NCI-H524 treated with DMSO at 0.1 percent for 48 hours (cell line): ENCODE measurements at regions not wholly inside any gene's neighbourhood (a gene's known extent, or its start where the extent isn't known, plus 50 kb on each side); places are given as distances from the start of the nearest gene placed in this dataset.

ENCODE experiments used
- DNase-seq: peaks from one replicate; lab custom pipeline; 2025; lab: John Stamatoyannopoulos, UW

DNA sequence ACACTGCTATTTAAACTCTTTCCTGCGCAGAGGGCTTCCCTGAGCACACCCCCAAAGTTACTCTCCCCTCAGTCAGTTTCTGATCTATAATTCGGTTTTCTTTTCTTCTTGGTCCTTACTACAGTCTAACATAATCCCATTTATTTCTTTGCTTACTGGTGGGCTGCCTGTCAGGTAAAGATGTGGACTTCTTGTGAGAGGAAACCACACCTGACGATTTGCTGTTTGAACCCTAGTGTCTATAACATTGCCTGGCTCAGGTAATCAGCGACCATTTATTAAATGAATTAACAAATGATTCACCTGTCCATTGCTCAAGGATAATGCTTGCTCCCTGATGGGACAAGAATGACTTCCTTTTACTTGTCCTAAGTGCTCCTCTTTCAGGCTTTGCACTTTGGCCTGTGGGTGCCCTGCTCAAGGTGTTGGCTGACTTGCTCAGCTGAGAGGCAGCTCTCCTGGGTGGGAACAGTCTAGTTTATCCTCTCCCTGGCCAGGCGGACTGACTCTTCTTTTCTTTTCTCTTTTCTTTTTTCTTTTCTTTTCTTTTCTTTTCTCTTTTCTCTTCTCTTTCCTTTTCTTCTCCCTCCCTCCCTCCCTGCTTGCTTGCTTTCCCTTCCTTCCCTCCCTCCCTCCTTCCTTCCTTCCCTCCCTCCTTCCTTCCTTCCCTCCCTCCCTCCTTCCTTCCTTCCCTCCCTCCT, 233.1 kb downstream of the BCAS1 start:
- no peak for DNase-seq

DNA sequence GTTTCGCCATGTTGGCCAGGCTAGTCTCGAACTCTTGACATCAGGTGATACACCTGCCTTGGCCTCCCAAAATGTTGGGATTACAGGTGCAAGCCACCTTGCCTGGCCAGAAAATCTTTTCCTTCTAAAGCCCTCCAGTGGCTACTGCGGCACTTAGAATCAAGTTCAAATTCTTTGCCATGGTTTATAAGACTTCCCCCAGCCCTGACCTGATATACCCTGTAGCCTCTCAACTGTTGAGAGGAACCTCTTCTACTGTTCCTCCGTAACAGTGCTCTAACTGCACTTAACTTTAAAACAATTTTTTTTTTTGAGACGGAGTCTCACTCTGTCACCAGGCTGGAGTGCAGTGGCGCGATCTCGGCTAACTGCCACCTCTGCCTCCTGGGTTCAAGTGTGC, 235.6 kb downstream of the BCAS1 start:
- no peak for DNase-seq

DNA sequence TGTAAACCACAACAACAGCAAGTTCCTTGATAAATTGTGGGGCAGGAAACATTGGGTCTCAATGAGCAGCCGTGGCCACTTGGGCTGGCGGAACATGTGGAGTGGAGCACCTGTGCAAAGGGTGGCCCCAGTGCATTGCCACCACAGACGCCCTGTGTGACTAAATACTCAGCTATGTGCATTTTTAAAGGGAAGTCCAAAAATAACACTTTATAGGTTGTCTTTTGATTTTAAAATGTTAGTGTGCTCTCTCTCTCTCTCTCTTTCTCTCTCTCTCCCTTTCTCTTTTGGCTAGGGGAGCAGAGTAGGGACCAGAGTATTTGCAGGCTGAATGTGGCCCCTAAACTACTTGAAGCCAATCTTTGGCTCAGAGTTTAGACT, 236.3 kb downstream of the BCAS1 start:
- no peak for DNase-seq

DNA sequence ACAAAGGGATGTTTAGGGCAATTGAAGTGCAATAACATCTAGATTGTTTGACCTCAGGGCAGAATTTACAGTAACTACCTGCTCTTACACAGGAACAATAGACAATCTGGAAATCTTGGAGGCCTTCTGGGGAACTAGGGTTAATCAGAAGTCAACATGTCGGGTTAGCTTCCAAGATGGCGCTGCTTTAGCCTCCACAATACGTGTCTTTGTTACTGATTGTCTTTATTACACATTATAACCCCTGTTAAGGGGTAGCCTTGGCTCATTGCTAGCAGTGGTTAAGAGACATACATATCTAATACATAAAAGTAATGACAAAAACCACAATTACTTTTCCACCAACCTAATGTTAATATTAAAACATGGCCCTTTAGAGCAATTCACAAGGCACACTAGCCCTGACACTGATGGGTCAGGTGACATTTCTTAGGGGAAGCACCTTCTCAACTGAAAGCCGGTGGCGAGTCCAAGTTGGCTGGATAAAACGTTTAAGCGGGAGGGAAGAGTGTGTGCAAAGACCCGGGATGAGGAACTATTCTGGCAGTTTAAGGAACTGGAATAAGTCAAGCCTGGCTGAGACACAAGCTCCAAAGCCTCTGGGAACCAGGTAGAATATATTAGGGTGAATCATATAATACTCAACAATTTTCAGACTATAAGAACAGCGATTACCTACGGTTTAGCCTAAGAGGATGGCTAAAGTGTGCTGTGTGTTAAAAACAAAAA, 236.9 kb downstream of the BCAS1 start:
- DNase-seq = no peak

DNA sequence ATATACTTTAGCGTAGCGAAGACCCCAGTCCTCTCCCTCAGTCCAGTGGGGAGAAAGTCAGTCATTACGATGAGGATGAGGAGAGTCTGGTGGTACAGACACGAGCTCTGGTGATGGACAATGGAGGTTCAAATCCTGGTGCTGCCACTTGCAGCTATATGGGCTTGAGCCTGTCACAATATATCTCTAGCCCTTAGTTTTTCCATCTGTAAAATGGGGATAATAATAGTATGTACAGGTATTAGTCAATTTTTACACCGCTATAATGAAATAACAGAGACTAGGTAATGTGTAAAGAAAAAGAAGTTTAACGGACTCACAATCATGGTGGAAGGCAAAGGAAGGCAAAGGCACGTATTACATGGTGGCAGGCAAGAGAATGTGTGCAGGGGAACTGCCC, 237.9 kb downstream of the BCAS1 start:
- no peak for DNase-seq

DNA sequence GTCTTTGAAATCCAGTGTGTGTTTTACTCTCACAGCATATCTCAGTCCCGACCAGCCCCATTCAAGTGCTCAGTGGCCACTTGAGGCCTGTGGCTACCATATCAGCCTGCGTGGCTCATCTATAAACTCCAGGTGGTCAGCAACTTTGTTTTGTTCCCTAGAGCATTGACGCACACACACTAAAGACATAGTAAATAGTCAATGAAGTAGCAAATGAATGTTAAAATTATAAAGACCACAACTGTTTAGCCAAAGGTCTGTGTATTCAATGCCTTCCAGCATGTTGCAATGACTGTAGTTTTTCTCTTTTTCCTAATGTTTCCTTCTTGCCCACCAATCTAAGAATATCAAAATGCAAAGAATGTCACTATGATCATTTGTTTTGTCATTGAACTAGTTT, 238.2 kb upstream of the ZNF217 start:
- no peak for DNase-seq

DNA sequence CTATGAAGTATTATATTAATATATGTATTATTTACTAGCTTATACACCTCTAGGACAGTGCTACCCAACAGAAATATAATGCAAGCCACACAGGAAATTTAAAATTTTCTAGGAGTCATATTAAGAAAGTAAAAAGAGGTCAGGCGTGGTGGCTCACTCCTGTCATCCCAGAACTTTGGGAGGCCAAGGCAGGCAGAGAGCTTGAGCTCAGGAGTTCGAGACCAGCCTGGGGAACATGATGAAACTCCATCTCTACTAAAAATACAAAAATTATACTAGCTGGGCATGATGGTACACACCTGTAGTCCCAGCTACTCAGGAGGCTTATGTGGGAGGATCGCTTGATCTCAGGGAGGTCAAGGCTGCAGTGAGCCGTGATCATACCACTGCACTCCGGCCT, 237.6 kb upstream of the ZNF217 start:
- no peak for DNase-seq

DNA sequence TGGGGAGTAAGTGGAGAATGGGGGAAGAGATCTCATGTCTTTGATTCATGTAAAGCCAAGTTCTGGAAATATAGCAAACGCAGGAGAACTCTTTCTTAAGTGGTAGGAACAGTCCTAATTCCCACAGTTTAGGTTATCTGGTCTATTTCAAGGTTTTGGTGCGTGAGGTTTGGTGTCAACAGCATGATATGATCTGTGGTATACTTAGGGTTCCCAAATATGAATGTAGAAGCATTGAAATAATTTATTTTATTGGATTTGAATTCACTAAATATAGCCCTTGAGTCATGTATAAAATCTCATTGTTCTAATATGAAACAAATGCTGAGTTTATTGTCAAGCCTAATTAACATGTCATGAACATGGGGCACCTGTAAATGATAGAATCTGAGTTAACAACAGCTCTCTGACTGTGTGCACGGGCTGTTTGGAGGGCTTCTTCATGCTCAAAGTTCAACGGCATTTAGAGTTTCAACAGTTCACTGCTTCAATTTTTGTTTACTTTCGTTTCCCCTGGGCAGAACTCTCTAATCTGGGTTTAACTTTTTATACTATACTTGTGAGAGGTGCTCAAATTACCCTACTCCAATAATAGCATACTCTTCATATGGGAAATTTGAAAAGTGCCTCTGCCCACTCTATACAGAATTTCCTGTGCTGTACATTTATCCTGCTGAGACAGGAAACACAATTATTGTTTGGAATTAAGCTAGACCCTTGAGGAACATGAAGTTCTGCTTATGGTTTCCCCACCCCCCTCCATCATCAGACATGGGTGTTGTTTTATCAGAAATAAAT, 236.3 kb upstream of the ZNF217 start:
- no peak for DNase-seq

DNA sequence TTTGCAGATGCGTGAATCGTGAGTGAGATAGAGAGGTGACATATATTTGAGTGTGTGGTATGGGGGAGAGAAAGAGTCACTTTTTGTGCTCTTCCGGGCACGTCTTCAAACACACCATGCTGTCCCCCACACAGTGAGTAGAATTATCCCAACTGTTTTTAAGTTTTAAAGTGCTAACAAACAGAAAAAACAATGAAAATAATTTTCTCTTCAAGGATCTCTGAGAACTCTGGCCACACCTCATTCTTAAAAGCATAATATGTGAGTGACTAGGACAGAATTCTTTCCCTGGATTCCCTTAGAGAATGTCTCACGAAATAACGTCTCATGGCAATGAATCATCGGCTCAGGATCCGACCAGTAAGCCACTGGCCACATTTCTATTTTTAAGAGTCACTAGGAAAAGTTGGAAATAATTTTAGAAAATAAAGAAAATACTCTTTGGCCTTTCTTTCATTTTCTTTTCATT, 235.7 kb upstream of the ZNF217 start:
- DNase-seq = no peak

DNA sequence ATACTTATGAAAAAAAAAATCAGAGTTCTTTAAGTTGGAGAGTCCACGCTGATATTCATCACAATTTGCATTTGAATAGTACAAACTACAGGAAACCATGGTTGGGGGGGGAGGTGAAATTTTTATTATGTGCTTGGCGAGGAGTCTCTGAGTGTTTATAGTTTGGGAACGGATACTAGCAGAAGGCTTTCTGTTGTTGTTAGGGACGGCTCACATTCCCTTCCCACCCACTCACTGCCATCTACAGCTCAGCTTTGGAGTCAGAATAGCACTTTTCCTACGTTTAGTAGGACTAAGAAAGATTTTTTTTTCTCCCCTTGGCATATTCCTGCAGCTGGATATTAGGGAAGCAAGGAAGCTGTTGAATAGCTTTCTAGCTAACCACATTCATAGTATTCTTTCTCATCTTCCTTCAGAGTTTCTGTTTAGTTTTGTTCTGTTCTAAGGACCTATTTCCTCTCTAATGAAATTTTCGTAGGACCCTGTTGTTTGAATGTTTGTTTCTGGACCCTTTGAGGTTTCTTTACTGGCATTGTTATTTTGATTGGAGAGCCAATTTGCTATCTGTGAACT, 235.1 kb upstream of the ZNF217 start:
- DNase-seq = no peak

DNA sequence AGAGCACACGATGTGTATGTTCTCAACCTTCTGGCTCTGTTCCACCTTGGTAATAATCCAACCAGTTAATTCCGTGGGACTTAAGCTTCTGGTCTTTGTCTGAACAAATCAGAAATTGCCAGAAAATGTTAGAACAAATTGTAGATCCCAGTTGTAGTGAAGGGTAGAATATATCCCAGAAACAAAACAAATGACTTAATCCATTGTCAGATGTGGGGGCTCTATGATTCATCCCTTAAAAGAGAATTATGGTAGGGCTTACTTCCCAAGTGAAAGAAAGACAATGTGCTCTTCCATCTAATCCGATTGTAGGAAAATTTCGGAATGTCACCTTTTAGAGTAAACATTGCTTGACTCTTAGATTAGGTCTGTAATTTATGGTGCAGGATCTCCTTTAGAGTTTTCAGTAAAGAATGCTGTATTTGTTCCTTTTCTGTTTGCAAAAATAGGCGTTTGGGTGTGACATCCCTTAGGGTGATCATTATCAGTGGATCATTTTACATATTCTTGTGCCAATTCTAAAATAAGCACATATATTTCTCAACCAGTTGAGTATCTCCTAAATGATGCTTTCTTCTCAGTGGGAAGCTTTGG, 234.5 kb upstream of the ZNF217 start:
- DNase-seq = no peak

DNA sequence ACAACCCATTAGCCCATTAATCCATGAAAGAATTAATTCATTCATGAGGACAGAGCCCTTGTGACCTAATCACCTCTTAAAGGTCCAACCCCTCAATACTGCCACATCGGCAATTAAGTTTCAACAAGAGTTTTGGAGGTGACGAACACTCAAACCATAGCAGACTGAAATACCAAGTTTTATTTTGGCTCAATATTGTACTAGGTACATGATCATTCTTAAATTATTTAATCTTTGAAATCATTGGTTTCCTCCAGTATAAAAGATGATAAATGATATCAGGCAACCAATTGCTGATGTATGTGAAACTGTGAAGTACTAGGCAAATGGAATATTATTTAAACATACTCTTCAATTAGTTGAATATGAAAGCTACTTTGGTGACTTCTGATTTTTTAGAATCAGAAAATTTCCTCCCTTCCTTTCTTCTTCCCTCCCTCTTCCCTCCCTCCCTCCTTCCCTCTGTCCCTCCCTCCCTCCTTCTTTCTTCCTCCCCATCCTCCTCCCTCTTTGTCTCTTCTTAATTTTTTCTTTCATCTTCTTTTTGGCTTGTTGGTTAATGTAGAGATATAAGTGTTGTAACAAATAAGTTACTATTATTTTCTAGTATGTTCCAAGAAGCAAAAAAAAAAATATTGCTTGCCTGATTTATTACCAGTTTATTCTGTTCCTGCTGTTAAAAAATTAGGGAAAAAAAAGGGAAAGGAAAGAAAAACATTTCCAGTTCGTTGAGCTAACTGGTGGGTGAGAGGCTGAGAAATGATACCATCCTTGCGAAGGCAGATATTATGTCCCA, 233.9 kb upstream of the ZNF217 start:
- DNase-seq = no peak

DNA sequence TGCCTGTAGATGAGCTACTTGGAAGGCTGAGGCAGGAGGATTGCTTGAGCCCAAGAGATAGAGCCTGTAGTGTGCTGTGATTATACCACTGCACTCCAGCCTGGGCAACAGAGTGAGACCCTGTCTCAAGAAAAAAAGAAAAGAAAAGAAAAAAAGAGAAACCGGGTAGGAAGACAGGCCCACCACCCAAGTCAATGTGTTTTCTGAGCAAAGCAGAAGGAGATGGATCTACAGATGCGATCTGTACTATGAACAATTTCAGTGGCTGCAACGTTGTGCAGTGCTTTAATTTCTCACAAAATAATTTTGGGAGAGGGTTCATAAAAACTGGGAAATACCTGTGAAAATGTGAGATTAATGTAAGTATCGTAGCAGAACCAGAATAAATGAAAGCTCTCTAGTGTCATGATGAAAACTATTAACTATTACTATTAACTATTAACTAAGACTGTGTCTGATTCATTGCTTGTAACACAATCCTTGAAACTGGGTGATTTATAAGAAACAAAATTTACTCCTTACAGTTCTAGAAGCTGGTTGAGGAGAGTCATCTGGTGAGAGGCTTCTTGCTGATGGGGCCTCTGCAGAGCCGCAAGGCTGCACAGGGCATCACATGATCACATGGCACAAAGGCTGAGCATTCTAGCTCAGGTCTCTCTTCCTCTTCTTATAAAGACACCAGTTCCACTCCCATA, 233.1 kb upstream of the ZNF217 start:
- no peak for DNase-seq

DNA sequence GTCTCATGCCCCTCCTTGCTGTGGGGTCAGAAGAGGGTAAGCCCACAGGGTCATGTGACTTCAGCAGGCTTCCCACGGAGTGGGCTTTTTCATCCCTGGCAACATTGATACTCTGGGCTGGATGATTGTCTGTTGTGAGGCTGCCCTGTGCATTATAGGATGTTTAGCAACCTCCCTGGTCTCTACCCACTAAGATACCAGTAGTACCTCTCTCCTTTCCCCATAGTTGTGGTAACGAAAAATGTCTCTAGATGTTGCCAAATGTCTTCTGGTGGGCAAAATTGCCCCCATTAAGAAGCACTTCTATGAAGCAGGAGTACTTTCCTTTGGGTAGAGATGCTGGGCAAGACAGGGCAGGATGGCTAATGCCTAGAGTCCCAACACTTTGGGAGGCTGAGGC, 232.5 kb upstream of the ZNF217 start:
- no peak for DNase-seq

DNA sequence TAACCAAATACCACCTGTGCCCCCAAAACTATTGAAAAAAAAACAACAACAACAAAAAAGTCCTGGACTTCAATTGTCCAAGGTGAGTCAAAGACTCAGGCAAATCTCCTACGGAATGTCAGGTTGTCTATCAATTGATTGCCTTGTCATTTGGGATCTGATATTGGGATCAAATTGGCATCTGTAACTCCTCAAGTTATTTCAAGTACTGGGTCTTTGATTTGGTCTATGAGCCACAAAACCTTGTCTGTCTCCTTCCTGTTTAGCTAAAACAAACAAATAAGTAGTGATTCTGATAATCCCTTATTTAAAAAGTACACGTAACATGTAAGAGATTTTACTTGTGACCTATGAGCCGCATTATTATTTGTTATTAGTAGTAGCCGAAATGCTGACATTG, 231.6 kb upstream of the ZNF217 start:
- no peak for DNase-seq

DNA sequence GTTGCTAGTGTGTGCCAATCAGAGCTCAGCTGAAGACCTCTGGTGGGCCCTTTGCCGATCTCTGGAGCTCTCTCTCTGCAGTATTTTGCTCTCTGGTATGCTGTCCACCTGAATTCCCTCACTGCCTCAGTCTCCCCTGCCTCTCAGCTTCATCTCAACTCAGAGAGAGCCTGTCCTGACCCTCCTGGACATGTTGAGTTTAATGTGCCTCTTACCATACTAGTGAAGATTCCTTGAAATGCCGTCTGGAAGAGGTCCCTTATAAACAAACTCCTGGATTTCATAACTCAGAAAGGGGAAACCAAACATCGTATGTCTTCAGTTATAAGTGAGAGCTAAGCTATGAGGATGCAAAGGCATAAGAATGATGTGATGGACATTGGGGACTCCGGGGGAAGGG, 231.1 kb upstream of the ZNF217 start:
- DNase-seq = no peak

DNA sequence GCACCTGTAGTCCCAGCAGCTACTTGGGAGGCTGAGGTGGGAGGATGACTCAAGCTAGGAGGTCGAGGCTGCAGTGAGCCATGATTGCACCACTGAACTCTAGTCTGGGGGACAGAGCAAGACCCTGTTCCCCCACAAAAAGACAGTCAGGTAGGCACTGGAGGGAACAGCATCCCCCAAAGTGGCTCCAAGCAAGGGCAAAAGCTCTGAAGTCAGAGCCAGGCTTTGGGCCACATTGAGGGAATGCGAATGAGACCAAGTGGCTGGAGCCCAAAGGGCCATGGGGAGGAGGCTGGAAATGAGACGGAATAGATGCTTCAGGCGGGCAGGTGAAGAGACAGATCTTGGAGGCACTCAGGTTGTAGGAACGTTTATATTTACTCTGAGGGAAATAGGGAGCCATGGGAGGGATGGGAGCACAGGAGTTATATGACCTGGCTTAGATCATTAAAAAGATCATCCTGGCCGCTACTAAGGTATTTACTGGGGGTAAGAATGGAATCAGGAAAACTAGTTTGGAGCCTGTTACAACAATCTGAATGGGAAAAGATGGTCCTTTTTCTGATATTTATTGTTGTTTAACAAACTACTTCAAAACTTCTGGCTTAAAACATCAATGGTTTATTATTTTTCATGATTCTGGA, 229.6 kb upstream of the ZNF217 start:
- no peak for DNase-seq

DNA sequence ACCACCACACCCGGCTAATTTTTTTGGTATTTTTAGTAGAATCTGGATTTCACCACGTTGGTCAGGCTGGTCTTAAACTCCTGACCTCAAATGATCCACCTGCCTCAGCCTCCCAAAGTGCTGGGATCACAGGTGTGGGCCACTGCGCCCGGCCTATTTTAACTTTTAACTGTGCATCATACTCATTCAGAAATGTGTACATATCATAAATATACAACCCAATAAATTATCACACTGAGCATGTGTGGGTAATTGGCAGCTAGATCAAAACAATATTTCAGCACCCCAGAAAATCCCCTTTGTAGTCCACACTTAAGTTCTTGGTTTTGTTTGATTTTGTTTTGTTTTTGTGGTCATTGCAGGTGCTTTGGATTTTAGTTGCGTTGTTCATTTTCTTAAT, 228.9 kb upstream of the ZNF217 start:
- DNase-seq = no peak

DNA sequence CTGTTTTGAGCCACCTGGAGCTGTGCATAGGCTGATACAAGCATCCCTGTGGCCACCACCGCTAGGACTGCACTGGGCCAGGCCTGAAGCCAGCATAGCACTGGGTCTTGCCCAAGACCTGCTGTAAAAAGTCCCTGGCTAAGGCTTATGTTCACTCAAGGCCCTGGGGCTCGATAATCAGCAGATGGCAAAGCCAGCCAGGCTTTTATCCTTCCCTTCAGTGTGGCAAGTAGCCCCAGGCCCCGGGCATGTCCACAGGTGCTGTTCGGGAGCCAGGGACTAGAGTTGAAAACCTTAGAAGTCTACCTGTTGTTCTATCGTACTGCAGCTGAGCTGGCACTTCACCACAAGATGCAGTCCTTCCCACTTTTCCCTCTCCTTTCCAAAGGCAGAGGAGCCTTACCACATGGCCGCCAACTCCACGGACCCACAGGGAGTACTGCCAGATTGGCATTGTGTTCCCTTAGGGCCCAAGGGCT, 226.4 kb upstream of the ZNF217 start:
- DNase-seq = no peak
